GM12864 (cell line): ENCODE measurements at regions not wholly inside any gene's neighbourhood (a gene's known extent, or its start where the extent isn't known, plus 50 kb on each side); places are given as distances from the start of the nearest gene placed in this dataset.
"Not testable (repeated sequence)": the region's sequence is repeated elsewhere in the genome, so short reads cannot be mapped to it uniquely, and the experiment has no call there.

Source experiments
- DNase-seq: peaks from one replicate; pipeline ENCODE4 v3.0.0-alpha.2; 2011; ENCODE audit warnings: low read depth
- H3K4me3 ChIP-seq: 2 replicates; pipeline ENCODE4 v1.5.1; 2011; ENCODE audit warnings: mild to moderate bottlenecking, low read depth, low read length, control low read depth
- TF ChIP-seq, protein P1 (sequence below): IDR thresholded peaks from 2 replicates; pipeline ENCODE4 v1.5.1; 2011; ENCODE audit warnings: low read depth, mild to moderate bottlenecking, moderate library complexity, low read length, control low read depth, inconsistent platforms; ENCODE audit errors: missing control alignments

DNA sequence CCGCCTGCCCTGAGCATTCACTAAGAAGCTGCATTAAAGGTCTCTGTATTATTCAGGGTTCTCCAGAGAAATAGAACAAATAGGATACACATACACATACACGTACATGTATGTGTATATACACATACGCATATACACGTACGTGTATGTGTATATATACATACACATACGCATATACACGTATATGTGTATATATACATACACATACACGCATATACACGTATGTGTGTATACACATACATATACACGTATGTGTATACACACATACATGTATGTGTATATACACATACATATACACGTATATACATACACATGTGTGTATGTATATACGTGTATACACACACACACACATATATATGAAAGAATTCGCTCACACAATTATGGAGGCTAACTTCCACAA is 108.9 kb upstream of the BARHL2 start:
- H3K4me3 ChIP-seq, result no peak overlapping the region
- TF ChIP-seq, protein P1, sequence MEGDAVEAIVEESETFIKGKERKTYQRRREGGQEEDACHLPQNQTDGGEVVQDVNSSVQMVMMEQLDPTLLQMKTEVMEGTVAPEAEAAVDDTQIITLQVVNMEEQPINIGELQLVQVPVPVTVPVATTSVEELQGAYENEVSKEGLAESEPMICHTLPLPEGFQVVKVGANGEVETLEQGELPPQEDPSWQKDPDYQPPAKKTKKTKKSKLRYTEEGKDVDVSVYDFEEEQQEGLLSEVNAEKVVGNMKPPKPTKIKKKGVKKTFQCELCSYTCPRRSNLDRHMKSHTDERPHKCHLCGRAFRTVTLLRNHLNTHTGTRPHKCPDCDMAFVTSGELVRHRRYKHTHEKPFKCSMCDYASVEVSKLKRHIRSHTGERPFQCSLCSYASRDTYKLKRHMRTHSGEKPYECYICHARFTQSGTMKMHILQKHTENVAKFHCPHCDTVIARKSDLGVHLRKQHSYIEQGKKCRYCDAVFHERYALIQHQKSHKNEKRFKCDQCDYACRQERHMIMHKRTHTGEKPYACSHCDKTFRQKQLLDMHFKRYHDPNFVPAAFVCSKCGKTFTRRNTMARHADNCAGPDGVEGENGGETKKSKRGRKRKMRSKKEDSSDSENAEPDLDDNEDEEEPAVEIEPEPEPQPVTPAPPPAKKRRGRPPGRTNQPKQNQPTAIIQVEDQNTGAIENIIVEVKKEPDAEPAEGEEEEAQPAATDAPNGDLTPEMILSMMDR, result no peak
- no peak for DNase-seq

GRCh38 chr1:90824551-90824950 is 107.4 kb upstream of the BARHL2 start:
- TF ChIP-seq, protein P1, result no peak
- no peak overlapping the region for H3K4me3 ChIP-seq
- DNase-seq, result no peak

GRCh38 chr1:90823686-90824085 is 106.6 kb upstream of the BARHL2 start:
- no peak for DNase-seq
- H3K4me3 ChIP-seq, result no peak overlapping the region
- TF ChIP-seq, protein P1, result no peak

DNA sequence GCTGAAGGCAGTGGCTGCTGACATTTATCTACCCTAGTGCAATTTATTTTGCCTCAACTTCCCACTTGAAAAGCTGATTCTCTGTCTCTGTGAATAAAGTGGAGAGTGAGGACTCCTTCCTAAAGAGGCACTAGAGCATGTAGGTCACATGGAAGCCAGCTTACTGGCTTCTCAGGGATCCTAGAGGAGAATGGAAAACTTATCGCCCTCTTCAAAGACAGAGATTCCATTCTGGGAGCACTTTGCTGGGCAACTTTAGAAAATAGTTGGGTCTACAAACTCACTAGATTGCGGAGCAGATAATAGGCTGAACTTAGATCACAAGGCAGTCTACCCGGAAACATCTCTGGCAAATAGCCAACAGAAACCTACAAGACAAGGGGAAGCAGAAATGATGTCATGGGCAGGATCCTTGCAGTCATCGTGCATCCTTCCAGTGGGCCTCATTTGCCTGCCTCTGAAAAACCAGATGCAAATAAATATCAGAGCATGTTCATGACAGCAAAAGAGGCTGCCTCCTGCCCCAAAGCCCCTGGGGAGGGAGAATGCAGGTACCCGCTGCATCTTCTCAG is 104.8 kb upstream of the BARHL2 start:
- DNase-seq, result no peak
- TF ChIP-seq, protein P1, result no peak
- no peak overlapping the region for H3K4me3 ChIP-seq

GRCh38 chr1:90821152-90821787 is 104.2 kb upstream of the BARHL2 start:
- TF ChIP-seq, protein P1, result no peak
- DNase-seq, result no peak
- H3K4me3 ChIP-seq, result no peak overlapping the region

DNA sequence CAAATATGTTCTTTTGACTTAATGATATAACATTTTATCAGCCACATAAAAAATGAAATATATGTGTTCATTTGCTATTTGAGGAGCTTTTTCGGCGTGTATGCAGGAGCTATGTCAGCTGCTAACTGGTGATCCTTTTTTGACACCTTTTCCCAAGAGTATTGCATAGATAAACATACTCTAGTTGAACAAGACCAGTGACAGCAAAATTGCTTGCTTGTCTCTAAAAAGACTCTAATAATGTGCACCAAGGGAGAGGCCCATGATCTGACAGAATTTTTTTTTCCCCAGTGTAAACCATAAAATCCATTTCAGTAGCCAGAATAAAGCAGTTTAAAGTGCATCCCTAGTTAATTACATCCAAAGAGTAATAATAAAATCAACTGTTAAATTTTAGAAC is 103.6 kb upstream of the BARHL2 start:
- DNase-seq, result no peak
- H3K4me3 ChIP-seq, result no peak overlapping the region
- TF ChIP-seq, protein P1, result no peak

- H3K4me3 ChIP-seq, result no peak overlapping the region
- TF ChIP-seq, protein P1, result no peak
- DNase-seq, result no peak
Observed at GRCh38 chr1:90817399-90817798, 100.3 kb upstream of the BARHL2 start.

DNA sequence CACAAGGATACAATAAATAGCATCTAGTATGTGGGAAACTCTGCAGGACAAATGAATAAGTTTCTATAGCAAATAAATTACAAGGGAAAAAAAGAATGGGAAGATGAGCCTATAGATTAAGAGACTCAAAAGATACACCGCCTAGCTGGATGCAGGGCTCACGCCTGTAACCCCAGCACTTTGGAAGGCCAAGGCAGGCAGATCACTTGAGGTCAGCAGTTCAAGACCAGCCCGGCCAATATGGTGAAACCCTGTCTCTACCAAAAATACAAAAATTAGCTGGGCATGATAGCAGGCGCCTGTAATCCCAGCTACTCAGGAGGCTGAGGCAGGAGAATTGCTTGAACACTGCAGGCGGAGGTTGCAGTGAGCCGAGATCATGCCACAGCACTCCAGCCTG is 95.1 kb upstream of the BARHL2 start:
- not testable (repeated sequence) for H3K4me3 ChIP-seq, DNase-seq

DNA sequence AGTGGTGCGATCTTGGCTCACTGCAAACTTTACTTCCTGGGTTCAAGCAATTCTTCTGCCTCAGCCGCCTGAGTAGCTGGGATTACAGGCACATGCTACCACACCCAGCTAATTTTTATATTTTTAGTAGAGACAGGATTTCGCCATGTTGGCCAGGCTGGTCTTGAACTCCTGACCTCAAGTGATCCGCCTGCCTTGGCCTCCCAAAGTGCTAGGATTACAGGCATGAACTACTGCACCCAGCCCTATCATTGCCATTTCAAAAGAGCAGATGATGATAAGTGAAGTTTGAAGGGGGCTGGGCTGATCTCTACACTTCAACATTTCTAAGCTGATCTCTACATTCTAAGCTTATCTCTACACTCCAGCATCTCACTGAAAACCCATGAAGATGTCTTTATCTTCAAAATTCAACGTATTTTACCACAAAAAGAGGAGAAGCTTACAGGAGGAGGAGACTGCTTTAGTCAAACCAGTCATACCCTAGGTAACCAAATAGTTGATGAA is 94.4 kb upstream of the BARHL2 start:
- not testable (repeated sequence) for H3K4me3 ChIP-seq, DNase-seq
